GM12892 (cell line): ENCODE measurements at regions not wholly inside any gene's neighbourhood (a gene's known extent, or its start where the extent isn't known, plus 50 kb on each side); places are given as distances from the start of the nearest gene placed in this dataset.

Experiments
- POLR2AphosphoS5 ChIP-seq: IDR thresholded peaks from 2 replicates; pipeline ENCODE4 v1.6.1; 2011; ENCODE audit warnings: low read depth, low read length, control low read depth
- TAF1 ChIP-seq: IDR thresholded peaks from 2 replicates; pipeline ENCODE4 v1.6.1; 2011; ENCODE audit warnings: low read depth, mild to moderate bottlenecking, control low read depth, low read length, borderline replicate concordance

DNA sequence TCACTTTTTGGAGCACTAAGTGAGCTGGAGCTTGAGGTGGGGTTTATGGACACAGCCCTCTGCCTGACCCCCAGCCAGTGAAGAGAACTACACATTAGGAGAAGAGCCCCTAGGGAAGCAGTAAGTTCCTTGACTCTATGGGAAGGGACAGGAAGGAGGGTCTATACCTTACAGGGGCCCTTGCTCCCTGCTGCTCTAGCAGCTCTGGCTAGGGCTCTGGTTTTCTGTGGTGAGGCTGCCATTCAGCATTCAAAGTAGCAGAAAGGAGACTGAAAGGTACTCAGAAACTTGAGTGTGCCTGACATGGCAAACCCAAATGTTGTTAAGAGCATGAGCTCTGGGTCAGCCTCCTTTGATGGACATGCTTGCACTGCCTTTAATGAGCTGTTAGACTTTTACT is 144.0 kb upstream of the KIT start:
- no peak for TF ChIP-seq POLR2AphosphoS5
- TF ChIP-seq TAF1: no peak
